Right lobe of liver (tissue), 4 donors: ENCODE measurements at regions not wholly inside any gene's neighbourhood (a gene's known extent, or its start where the extent isn't known, plus 50 kb on each side); places are given as distances from the start of the nearest gene placed in this dataset.

Source experiments
- CTCF ChIP-seq, 4 donors: fragments of 200-600 bp in 3 of 4; fragments of 450-650 bp in 1 of 4; IDR thresholded peaks; one replicate each; pipeline versions ENCODE4 v1.5.1 to v1.8.0; 2016 to 2022; ENCODE audit warnings: antibody characterized with exemption in 4 of 4, mild to moderate bottlenecking in 2 of 4
- POLR2A ChIP-seq: fragments of 450-650 bp; IDR thresholded peaks from one replicate; pipeline ENCODE4 v1.6.1; 2017; ENCODE audit warnings: antibody characterized with exemption, mild to moderate bottlenecking
- donor health status: DM: no; HTN: no; CAD: no.
- donor health status: DM: no; HTN: no; CAD: no.
- donor health status: DM: no; HTN: yes; CAD: no.

- TF ChIP-seq POLR2A = no peak
- no peak for TF ChIP-seq CTCF (IDR thresholded peaks at IDR 0.05)
Measured at GRCh38 chr10:4334871-4335270, 491.1 kb upstream of the AKR1E2 start.
